ENCODE measurements at regions not wholly inside any gene's neighbourhood (a gene's known extent, or its start where the extent isn't known, plus 50 kb on each side); places are given as distances from the start of the nearest gene placed in this dataset.

GRCh38 chr2:215716956-215717355, 281.1 kb upstream of the FN1 start:
- no peaks in the 10 kb centered on the region for H3K27me3 ChIP-seq (ENCODE audit: control insufficient read depth in 2 of 2, insufficient read depth in 2 of 2, low read length in 2 of 2)
- no peak overlapping the region for H3K4me3 ChIP-seq
- no peak overlapping the region for H3K27ac ChIP-seq (ENCODE audit: extremely low read depth, low read depth, low read length)
- FAIRE-seq, result no peak
- H3K9me1 ChIP-seq (ENCODE audit: control insufficient read depth, insufficient read depth, low read length), result no peaks in the 10 kb centered on the region
- in situ Hi-C loops (cut with MboI), result no loop called here
- ChIA-PET CTCF (ENCODE audit: low intra/inter-chr PET ratio) (no interaction called here), POLR2A (no interaction called here)
- BruUV-seq (replicated peaks), result no TSS peak
- WGBS (ENCODE audit: insufficient coverage, low coverage, missing lambda C conversion rate), result 57% methylated on average over 6 of the region's 6 CpGs
- H3K4me1 ChIP-seq (replicated peaks in 1 of 2; ENCODE audit: control insufficient read depth in 2 of 2, insufficient read depth in 2 of 2, low read length in 2 of 2), result no peaks in the 10 kb centered on the region; a peak in 1 of 5 replicates
- H4K20me1 ChIP-seq (replicated peaks; ENCODE audit: control insufficient read depth, insufficient read depth, low read length), result no peaks in the 10 kb centered on the region
- H3K9me3 ChIP-seq (replicated peaks; ENCODE audit: control insufficient read depth, insufficient read depth, low read depth, low read length), result no peaks in the 10 kb centered on the region
- no peaks in the 10 kb centered on the region for H3K36me3 ChIP-seq (ENCODE audit: control insufficient read depth, insufficient read depth, low read length)
- H3K9ac ChIP-seq (ENCODE audit: insufficient read depth in 1 of 2, low read depth in 2 of 2, low read length in 2 of 2), result no peak overlapping the region
- H3K4me2 ChIP-seq (ENCODE audit: insufficient read depth, low read length), result no peak overlapping the region
- no peaks in the 10 kb centered on the region for H3K79me2 ChIP-seq (ENCODE audit: control insufficient read depth, insufficient read depth, low read length)
- no peak overlapping the region for H2AFZ ChIP-seq (ENCODE audit: low read depth, low read length)
- DNase-seq (ENCODE audit: extremely low read depth in 1 of 4, low spot score in 3 of 4), result no peak
- intact Hi-C loops (cut with micrococcal nuclease), result loop anchor here (10.0 kb wide), 2 partner anchors 108 to 262 kb away; no protein-coding TSS in a partner anchor
- no peak for ATAC-seq
- no peak for TF ChIP-seq ZNF766 (CRISPR knock-in tag; conservative IDR thresholded peaks at IDR 0.05)
- no peak for TF ChIP-seq ZC3H8 (IDR thresholded peaks at IDR 0.05)
- no peak for TF ChIP-seq EGR1 (conservative IDR thresholded peaks at IDR 0.05)
- TF ChIP-seq, protein P1, sequence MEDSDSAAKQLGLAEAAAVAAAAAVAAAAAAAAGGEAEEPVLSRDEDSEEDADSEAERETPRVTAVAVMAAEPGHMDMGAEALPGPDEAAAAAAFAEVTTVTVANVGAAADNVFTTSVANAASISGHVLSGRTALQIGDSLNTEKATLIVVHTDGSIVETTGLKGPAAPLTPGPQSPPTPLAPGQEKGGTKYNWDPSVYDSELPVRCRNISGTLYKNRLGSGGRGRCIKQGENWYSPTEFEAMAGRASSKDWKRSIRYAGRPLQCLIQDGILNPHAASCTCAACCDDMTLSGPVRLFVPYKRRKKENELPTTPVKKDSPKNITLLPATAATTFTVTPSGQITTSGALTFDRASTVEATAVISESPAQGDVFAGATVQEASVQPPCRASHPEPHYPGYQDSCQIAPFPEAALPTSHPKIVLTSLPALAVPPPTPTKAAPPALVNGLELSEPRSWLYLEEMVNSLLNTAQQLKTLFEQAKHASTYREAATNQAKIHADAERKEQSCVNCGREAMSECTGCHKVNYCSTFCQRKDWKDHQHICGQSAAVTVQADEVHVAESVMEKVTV (CRISPR knock-in tag; IDR thresholded peaks at IDR 0.05), result no peak
- TF ChIP-seq, protein P2, sequence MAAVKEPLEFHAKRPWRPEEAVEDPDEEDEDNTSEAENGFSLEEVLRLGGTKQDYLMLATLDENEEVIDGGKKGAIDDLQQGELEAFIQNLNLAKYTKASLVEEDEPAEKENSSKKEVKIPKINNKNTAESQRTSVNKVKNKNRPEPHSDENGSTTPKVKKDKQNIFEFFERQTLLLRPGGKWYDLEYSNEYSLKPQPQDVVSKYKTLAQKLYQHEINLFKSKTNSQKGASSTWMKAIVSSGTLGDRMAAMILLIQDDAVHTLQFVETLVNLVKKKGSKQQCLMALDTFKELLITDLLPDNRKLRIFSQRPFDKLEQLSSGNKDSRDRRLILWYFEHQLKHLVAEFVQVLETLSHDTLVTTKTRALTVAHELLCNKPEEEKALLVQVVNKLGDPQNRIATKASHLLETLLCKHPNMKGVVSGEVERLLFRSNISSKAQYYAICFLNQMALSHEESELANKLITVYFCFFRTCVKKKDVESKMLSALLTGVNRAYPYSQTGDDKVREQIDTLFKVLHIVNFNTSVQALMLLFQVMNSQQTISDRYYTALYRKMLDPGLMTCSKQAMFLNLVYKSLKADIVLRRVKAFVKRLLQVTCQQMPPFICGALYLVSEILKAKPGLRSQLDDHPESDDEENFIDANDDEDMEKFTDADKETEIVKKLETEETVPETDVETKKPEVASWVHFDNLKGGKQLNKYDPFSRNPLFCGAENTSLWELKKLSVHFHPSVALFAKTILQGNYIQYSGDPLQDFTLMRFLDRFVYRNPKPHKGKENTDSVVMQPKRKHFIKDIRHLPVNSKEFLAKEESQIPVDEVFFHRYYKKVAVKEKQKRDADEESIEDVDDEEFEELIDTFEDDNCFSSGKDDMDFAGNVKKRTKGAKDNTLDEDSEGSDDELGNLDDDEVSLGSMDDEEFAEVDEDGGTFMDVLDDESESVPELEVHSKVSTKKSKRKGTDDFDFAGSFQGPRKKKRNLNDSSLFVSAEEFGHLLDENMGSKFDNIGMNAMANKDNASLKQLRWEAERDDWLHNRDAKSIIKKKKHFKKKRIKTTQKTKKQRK (IDR thresholded peaks at IDR 0.05; ENCODE audit: borderline replicate concordance, low read depth, low read length), result no peak
- TF ChIP-seq CC2D1A (IDR thresholded peaks at IDR 0.05), result no peak
- no peak for TF ChIP-seq IFI16 (CRISPR knock-in tag; IDR thresholded peaks at IDR 0.05)
- TF ChIP-seq GTF2F1 (IDR thresholded peaks at IDR 0.05; ENCODE audit: low read depth, low read length), result no peak
- no peak for TF ChIP-seq MCM2 (IDR thresholded peaks at IDR 0.05; ENCODE audit: low read depth)
- TF ChIP-seq SNIP1 (IDR thresholded peaks at IDR 0.05; ENCODE audit: low read depth), result no peak
- TF ChIP-seq HMGN3 (IDR thresholded peaks at IDR 0.05; ENCODE audit: borderline replicate concordance, extremely low read depth, insufficient read length, low read depth, low read length), result no peak
- TF ChIP-seq SMAD4 (CRISPR knock-in tag; conservative IDR thresholded peaks at IDR 0.05), result no peak
- no peak for TF ChIP-seq KAT7 (CRISPR knock-in tag; IDR thresholded peaks at IDR 0.05; ENCODE audit: borderline replicate concordance)
- TF ChIP-seq TAF7 (tag; IDR thresholded peaks at IDR 0.05), result no peak
- TF ChIP-seq HMG20B (CRISPR knock-in tag; IDR thresholded peaks at IDR 0.05), result no peak
- no peak for TF ChIP-seq DMBX1 (CRISPR knock-in tag; IDR thresholded peaks at IDR 0.05; ENCODE audit: borderline replicate concordance)
- no peak for TF ChIP-seq POLR2AphosphoS5 (IDR thresholded peaks at IDR 0.05; ENCODE audit: control insufficient read depth, insufficient read depth, low read depth, low read length)
- TF ChIP-seq GATA2 (CRISPR knock-in tag; IDR thresholded peaks at IDR 0.05), result no peak
- TF ChIP-seq L3MBTL2 (IDR thresholded peaks at IDR 0.05), result no peak
